ENCODE measurements at regions not wholly inside any gene's neighbourhood (a gene's known extent, or its start where the extent isn't known, plus 50 kb on each side); places are given as distances from the start of the nearest gene placed in this dataset.

GRCh38 chr13:71079638-71080037 is 787.4 kb downstream of the DACH1 start:
- TF ChIP-seq EZH2 (conservative IDR thresholded peaks at IDR 0.05; ENCODE audit: low read depth, low read length) (no peak), ZNF160 (CRISPR knock-in tag; IDR thresholded peaks at IDR 0.05) (no peak), ZNF17 (CRISPR knock-in tag; IDR thresholded peaks at IDR 0.05) (no peak), HNRNPK (IDR thresholded peaks at IDR 0.05; ENCODE audit: low read depth, low read length, poor library complexity, severe bottlenecking) (no peak), ZBTB33 (CRISPR knock-in tag; IDR thresholded peaks at IDR 0.05) (no peak), ZFY (CRISPR knock-in tag; IDR thresholded peaks at IDR 0.05) (no peak), ARID2 (CRISPR knock-in tag; IDR thresholded peaks at IDR 0.05; ENCODE audit: borderline replicate concordance) (no peak), FOXO1 (CRISPR knock-in tag; IDR thresholded peaks at IDR 0.05) (no peak), ZNF770 (CRISPR knock-in tag; IDR thresholded peaks at IDR 0.05) (no peak), TAF1 (CRISPR knock-in tag; IDR thresholded peaks at IDR 0.05) (no peak)
